GM18909 (cell line): ENCODE measurements at regions not wholly inside any gene's neighbourhood (a gene's known extent, or its start where the extent isn't known, plus 50 kb on each side); places are given as distances from the start of the nearest gene placed in this dataset.
"Not testable (repeated sequence)": the region's sequence is repeated elsewhere in the genome, so short reads cannot be mapped to it uniquely, and the experiment has no call there.

Experiments used
- ATAC-seq: cut with Tn5 transposase; IDR thresholded peaks from one replicate; pipeline ENCODE4 v1.9.1; 2021; ENCODE audit warnings: mild to moderate bottlenecking; ENCODE audit not compliant: unreplicated experiment, poor library complexity

DNA sequence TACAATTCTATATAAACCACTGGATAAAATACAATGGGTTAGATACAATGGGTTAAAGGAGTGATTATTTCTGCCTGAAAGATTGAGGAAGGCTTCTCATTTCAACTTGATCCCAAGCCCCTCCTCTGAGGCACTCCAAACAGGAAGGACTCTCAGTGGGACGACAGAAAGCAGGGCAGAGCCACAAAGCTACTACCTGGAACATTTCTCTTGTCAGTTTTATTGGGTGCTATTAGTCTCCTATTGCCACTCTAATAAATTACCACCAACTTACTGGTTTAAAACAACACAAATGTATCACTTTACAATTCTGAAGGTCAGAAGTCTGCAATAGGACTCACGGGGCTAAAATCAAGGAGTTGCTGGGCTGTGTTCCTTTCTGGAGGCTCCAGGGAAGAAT is 146.7 kb downstream of the MREG start:
- no peak for ATAC-seq

DNA sequence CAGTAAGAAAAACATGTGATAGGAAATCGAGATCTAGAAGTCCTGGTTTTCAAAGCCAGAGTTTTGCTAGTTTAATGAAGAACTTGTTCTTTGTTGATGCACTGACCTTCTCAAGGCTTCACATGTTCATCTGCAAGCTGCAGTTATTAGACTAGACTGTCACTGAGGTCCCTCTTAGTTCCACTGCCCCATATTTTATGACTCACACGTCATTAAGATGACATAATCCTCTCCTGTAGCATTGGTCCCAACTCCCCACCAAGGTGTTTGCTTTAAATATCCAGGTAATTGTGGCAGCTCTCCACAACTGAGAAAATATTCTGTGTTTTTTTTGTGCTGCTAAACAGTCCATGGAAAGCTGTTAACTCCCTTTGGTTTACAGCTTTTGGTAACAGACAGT is 149.7 kb downstream of the MREG start:
- no peak for ATAC-seq

DNA sequence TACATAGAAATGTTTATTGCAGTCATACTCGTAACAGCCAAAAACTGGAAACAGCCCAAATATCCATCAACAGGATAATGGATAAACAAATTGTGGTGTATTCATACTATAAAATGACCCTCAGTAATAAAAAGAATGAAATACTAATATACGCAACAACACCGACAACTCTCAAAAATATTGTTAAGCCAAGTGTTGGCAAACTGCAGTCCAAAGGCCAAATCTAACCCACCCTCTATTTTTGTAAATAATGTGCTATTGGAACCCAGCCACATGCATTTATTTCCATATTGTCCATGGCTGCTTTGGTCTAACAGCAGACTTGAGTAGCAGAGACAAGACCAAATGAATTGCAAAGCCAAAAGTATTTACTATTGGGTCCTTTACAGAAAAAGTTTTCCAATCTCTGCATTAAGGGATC is 151.0 kb downstream of the MREG start:
- ATAC-seq: no peak

DNA sequence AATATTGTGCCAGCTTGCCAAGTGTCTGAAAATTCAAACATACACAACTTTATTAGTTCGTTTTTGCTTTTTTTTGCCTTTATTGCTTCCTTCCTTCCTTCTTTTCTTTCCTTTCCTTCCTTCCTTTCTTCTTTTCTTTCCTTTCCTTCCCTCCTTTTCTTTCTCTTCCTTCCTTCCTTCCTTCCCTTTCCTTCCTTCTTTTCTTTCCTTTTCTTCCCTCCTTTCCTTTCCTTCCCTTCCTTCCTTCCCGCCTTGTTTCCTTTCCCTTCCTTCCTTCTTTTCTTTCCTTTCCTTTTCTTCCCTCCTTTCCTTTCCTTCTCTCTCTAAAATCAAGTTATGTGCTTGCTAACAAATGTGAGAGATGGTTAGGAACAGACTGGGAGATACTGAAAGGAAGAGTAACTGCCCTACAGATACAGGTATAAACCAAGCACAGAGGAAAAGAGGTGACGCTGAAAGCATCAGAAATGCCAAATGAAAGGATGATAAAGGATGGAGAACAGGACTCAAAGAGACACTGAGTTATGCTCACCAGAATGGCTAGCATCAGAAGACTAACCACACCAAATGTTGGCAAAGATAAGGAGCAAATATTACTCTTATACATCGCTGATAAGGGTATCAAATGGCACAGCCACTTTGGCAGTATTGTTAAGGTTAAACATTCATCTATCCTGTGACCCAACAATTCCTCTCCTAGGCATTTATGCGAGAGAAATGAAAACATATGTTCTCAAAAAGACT is 151.6 kb downstream of the MREG start:
- no peak for ATAC-seq

DNA sequence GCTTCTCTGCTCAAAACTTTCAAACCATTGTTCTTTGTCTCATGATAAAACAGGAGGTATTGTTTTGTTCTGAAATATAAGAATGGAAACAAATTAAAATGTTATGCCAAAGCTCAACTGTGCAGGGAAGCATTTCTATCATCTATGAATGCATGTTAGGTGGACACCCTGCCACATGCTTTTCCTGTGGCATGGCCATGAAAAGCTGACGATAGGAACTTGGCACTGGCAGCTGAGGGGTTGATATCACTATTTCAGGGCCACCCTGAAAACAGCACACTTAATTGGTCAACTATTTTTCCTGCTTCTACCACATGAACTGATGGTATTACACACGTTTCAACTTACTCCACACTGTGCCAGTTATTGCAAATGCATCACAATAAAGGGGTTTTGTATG is 157.3 kb downstream of the MREG start:
- ATAC-seq: no peak

DNA sequence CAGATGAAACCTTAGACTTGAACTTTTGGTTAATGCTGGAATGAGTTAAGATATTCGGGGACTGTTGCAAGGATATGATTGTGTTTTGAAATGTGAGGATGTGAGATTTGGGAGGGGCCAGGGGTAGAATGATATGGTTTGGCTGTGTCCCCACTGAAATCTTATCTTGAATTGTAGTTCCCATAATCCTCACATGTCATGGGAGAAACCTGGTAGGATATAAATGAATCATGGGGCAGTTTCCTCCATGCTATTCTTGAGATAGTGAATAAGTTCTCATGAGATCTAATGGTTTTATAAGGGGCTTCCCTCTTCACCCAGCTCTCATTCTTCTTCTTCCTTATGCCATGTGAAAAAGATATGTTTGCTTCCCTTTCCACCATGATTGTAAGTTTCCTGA is 158.0 kb downstream of the MREG start:
- ATAC-seq: not testable (repeated sequence)

DNA sequence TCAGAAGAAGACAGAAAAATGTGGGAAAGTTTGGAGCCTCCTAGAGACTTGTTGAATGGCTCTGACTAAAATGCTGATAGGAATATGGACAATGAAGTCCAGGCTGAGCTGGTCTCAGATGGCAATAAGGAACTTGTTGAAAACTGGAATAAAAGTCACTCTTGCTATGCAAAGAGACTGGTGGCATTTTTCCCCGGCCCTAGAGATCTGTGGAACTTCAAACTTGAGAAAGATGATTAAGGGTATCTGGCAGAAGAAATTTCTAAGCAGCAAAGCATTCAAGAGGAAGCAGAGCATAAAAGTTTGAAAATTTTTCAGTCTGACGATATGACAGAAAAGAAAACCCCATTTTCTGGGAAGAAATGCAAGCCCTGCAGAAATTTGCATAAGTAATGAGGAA is 159.3 kb downstream of the MREG start:
- no peak for ATAC-seq

DNA sequence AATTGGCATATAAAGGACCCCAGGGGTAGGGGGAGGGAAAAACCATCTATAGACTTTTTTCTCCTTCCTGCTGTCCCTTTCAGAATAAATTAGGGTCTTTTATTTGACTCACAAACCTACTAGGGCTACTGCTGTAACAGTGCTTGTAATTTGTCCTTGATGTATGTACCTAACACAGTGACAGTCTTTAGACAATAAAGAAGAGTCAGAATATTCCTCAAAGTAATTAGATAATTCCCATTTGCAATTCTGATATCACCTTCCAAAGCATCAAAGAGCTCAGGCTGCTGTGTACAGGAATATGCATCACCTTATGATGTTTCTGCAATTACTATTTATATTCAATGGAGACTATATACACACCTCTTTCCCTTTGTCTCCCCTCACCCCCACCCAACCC is 161.7 kb downstream of the MREG start:
- no peak for ATAC-seq

DNA sequence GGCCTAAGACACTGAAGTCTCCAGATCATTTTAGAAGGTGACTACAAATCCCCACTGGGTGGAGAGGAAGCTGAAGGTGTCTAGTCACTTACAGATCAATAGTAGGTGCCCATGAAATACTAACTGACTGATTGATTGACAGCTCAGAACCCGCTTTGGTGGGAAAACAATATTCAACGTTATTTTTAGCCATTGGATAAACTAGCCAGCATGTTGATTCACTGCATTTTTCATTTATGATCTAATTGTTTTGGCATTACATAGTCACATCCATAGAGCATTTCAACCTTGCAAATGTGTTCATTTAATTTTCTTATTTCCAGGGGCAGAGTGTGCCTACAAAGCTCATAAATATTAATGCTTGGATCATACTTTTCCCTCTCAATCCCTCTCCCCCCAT is 162.3 kb downstream of the MREG start:
- no peak for ATAC-seq

DNA sequence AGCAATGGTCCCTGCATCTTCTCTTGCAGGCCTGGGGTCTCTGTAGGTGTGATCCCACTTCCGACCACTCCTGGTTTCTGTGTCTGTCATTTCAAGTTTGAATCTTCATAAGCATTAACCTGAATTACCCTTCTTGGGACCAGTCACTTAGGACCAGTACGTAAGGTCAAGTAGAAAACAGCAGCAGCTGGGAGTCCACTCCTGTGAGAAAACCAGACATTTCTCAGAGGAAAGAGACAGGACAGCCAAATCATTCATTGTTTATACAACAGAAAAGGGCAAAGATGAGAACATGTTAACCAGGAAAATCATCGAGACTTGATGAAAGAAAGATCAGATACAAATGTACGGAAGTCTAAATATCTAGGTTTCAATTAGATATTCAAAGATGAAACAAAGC is 163.0 kb downstream of the MREG start:
- no peak for ATAC-seq

DNA sequence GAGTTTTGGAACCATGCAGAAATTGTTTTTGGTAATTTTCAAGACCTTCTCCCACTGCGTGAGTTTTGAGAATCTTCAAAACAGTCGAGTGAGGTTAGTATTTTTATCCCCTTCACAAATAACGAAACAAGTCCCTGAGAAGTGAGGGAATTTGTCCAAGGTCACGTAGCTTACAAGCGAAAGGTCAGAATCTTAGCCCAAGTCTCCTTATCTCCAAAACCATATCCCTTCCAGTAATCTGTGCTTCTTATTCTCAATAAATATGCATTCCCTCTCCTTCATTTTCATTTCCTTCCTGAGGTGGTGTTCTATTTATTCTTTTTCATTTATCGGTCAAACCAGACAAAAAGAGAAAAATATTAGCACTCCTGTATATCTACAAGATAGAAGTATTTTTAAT is 163.6 kb downstream of the MREG start:
- ATAC-seq: no peak

DNA sequence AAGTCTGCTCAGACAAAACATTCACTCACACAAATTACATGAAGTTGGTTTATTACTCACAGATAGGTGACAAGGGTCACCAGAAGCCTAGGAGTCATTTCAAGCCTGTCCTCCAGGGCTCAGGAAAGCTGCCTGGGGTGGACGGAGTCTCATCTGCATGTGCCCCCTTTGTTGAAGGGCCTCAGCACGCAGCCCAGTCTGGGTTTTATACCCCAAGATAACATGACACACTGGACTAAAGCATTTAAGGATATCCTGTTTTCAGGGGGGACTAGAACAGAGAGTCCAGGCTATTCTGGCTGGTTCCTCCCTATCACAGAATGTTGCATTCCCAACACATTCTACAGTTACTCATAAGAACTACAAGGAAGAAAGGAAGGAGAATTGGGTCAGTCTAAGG is 164.7 kb downstream of the MREG start:
- ATAC-seq: no peak

DNA sequence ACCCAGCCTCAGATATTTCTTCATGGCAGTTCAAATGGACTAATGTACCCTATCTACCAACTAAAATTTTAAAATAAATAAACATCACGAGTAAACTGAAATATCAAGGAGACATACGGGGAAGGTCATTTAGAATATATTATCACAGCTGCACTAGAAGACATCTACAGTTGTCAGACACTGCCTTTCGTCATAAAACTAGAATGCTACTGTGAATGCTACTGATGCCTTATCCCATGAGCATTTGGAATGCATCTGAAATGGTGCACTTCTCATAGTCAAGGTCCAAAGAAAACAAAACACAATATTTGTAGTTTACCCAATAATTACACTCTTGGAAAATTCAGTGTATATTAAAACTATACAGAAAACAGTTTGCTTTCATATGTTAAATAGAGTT is 165.2 kb downstream of the MREG start:
- ATAC-seq: no peak

DNA sequence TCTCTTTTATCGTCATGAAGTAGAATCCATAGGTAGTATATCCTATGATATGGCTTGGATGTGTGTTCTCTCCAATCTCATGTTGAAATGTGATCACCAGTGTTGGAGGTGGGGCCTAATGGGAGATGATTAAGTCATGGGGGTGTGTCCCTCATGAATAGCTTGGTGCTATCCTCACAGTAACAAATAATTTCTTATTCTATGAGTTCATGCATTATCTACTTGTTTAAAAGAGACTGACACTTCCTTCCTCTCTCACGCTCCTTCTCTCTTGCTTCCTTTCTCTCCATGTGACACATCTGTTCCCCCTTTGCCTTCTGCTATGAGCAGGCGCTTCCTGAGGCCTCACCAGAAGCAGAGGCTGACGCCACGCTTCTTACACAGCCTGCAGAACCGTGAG is 165.6 kb downstream of the MREG start:
- ATAC-seq: no peak

DNA sequence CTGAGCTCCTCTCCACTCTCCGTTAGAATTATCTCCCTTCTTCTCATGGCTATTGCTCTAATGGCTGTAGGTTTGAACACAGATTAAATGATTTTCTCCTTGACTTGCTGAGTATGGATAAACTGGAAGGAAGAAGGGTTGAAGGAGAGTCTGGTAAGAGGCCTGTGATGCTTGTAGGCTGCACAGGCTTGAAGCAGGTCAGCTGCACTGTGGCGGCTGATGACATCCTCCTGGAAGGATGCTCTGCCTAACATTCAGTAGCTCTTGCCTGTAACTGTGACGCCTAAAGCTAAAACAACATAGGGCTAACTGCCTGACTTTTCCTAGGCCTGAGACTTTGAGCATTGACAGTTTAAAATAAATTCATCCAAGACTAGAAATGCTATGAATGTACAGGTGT is 166.3 kb downstream of the MREG start:
- ATAC-seq: no peak

DNA sequence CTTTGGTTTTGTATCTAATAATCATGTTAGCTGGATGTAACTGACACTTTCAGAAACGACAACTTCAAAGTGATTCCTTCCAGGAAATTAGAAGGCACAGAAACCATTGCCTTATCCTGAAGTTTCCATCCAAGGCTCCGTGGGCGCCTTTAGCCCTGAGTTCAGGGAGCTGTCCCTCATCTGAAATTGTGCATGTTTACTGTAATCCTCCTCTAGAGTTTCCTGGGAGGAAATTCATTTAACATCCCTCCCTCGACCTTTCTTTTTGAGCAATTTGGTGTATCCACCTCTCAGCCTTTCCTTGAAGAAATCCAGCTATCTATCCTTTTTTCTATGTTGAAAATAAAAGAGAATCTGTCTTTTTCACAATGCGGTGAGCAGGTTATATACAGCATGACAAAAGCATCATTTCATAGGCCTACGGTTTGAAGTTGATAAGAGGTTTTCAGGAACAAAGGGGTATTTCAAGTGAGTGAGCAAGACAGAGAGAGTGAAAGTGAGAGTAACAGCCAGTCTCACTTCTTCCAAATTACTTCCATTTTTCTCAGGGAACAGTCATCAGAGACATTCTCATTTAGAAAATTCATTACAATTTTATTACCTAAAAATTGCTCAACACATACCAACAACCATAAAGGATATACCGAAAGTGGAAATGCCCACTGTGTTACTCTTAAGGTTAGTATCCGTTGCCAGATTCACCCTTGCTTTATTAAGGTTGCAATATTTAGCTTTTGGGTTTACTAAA is 167.3 kb downstream of the MREG start:
- ATAC-seq: peak; percentile 65

DNA sequence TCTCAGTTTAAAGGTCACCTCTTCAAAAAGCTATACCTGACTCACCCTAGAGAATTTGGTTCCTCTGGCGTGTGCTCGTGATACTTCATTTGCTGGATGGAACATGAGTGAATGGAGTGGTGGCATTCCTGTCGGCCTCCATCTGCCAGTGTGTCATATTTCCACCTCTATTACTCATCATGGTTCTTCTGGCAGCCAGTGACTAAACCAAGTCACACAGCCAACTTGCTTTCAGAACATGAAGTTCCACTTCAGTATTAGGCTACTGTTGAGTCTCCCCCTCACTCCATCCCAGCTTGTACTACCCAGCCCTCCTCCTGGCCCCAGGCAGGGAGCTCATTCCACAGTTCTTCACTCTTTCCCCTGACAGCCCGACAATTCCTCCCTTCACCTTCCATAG is 169.8 kb downstream of the MREG start:
- ATAC-seq: no peak

DNA sequence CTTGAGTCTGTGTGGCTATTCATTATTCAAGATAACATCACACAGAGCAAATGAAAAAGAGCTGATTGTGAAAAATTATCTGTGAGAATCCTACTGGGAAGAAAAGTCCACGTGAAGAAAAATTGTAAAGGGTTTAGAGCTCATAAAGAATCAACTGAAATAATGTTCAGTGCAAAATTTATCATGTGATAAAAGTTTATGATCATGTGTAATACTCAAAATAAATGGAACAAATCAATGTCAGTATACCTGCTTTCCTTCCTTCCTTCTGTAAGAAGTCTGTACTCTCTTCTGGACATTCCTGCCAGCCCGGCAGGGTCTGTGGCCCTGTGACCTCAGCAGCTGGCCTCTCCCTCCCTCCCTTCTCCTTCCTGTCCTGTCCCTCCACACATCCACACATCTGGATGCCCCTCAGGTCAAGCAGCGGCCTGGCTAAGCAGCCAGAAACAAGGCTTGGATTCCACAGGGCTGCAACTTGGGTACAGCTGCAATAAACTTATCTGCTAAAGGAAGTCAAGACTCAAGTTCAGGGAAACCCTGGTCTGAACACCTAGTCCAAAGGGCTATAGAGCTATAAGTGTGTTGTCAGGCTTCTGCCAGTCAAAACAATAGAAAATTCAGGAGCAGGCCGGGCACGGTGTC is 172.1 kb downstream of the MREG start:
- ATAC-seq: peak; percentile 11

DNA sequence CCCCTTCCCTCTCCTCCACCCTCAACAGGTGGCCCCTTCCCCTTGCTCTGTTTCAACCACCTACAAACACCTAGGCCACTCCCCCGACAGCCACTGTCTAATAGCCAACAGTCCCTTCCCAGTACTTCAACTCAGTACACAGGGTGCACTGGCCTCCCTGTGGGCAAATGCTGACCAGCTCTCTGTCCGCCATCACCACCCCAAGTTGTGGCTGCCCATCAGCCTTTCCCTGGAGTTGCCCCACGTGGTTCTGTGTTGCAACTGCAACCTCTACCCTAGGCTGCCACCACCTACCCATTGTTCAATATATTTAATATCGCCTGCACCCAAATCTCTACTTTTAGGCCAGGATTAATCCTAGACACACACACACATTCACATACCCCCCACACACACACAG is 173.5 kb downstream of the MREG start:
- no peak for ATAC-seq

DNA sequence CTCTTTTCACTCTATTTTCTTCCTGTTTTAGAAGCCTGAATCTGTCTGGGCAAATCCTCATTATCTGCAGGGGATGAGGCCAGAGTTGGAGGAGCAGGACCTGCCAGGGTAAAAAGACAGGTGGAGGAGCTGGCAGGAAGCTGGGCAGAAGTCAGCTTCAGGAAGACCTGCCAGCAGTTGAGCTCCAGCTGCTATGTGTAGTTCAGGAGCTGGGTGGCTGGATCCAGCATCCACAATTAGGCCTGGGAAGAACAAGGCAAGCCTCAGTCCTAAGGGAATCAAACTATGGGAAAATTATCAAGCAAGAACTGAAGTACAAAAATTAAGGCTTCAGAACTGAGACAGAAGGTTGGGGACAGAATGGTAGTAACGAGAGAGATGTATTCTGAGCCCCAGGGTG is 174.0 kb downstream of the MREG start:
- ATAC-seq: no peak

DNA sequence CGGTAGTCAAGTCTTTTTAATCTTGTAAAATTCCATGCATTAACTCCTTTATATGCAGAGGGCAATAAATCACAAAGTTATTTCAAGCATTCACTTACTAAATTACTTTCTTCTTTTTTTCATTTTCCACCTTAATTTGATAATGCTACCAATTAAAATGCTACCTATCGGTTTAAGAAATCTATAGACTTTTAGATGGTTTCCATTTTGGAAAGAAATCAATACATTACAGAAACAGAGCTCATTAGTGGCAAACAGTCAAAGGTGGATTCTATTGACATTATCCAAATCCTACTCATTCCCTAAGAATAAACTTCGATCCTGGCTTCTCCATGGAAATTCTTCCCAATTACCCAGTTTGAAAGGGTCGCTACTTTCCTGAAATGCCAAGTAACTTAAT is 176.5 kb downstream of the MREG start:
- ATAC-seq: no peak

DNA sequence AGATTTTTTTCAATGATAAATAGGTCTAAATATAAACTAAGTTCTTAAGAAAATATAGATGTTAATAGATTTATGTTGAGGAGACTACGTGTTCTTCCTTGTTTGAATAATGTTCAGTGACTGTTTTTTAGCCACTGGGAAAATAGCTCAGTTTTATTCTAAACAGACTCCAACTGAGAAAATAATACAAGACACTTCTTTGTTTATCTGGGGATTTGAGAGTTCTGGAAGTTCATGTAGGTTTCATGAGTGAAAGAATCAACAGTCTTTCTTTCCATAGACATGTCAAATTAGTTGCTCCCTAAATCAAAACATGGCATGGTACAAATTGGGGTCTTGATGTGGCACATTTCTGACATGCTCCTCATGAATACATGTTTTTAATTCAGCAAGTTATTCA is 177.7 kb downstream of the MREG start:
- no peak for ATAC-seq
